H9 (cell line): ENCODE measurements at regions not wholly inside any gene's neighbourhood (a gene's known extent, or its start where the extent isn't known, plus 50 kb on each side); places are given as distances from the start of the nearest gene placed in this dataset.
"Not testable (repeated sequence)": the region's sequence is repeated elsewhere in the genome, so short reads cannot be mapped to it uniquely, and the experiment has no call there.

Experiments used
- DNase-seq: peaks from one replicate; pipeline ENCODE4 v3.0.0-alpha.2; 2017
- H2AFZ ChIP-seq: one replicate; pipeline ENCODE4 v1.6.1; 2013; ENCODE audit warnings: mild to moderate bottlenecking, low read length, control low read depth, moderate library complexity
- H2AK5ac ChIP-seq: 2 replicates; pipeline ENCODE4 v1.6.1; 2013; ENCODE audit warnings: low read length, control low read depth, mixed read lengths; ENCODE audit not compliant: insufficient read length
- H2BK120ac ChIP-seq: one replicate; pipeline ENCODE4 v1.6.1; 2013; ENCODE audit warnings: low read depth, mild to moderate bottlenecking, low read length, control low read depth, inconsistent platforms; ENCODE audit not compliant: poor library complexity, severe bottlenecking
- H2BK12ac ChIP-seq: 2 replicates; pipeline ENCODE4 v1.6.1; 2013; ENCODE audit warnings: low read length, control low read depth, mixed read lengths, low read depth; ENCODE audit not compliant: insufficient read length
- H2BK15ac ChIP-seq: 2 replicates; pipeline ENCODE4 v1.6.1; 2013; ENCODE audit warnings: low read depth, low read length, control low read depth
- H2BK20ac ChIP-seq: one replicate; pipeline ENCODE4 v1.6.1; 2013; ENCODE audit warnings: low read depth, mild to moderate bottlenecking, low read length, control low read depth, inconsistent platforms; ENCODE audit not compliant: poor library complexity, severe bottlenecking
- H2BK5ac ChIP-seq: 2 replicates; pipeline ENCODE4 v1.6.1; 2013; ENCODE audit warnings: low read length, control low read depth, mixed read lengths; ENCODE audit not compliant: insufficient read length
- H3K14ac ChIP-seq: 2 replicates; pipeline ENCODE4 v1.6.1; 2013; ENCODE audit warnings: low read length, control low read depth; ENCODE audit not compliant: insufficient read depth
- H3K18ac ChIP-seq: 2 replicates; pipeline ENCODE4 v1.6.1; 2013; ENCODE audit warnings: low read depth, mild to moderate bottlenecking, mixed read lengths, low read length, control low read depth; ENCODE audit not compliant: insufficient read length
- H3K23ac ChIP-seq: 2 replicates; pipeline ENCODE4 v1.6.1; 2013; ENCODE audit warnings: low read length, control low read depth, mixed read lengths, low read depth; ENCODE audit not compliant: insufficient read length
- H3K23me2 ChIP-seq: 2 replicates; pipeline ENCODE4 v1.6.1; 2013; ENCODE audit warnings: low read depth, mild to moderate bottlenecking, mixed read lengths, low read length, control low read depth; ENCODE audit not compliant: insufficient read length, poor library complexity, severe bottlenecking
- H3K27ac ChIP-seq: 2 replicates; pipeline ENCODE4 v1.5.1; 2013; ENCODE audit warnings: low read length, control low read depth, mixed read lengths, low read depth; ENCODE audit not compliant: insufficient read length
- H3K27me3 ChIP-seq: 2 replicates; pipeline ENCODE4 v1.6.1; 2013; ENCODE audit warnings: low read length, control low read depth, inconsistent platforms; ENCODE audit not compliant: insufficient read depth
- H3K4ac ChIP-seq: 2 replicates; pipeline ENCODE4 v1.6.1; 2013; ENCODE audit warnings: low read depth, mild to moderate bottlenecking, control low read depth, inconsistent platforms, low read length, moderate library complexity
- H3K4me1 ChIP-seq: 2 replicates; pipeline ENCODE4 v1.6.1; 2013; ENCODE audit warnings: low read length, control low read depth, inconsistent platforms; ENCODE audit not compliant: insufficient read depth
- H3K4me2 ChIP-seq: 2 replicates; pipeline ENCODE4 v1.6.1; 2013; ENCODE audit warnings: low read length, control low read depth, mixed read lengths; ENCODE audit not compliant: insufficient read length, insufficient read depth
- H3K56ac ChIP-seq: 2 replicates; pipeline ENCODE4 v1.6.1; 2013; ENCODE audit warnings: low read depth, mild to moderate bottlenecking, mixed read lengths, low read length, control low read depth; ENCODE audit not compliant: insufficient read length
- H3K79me1 ChIP-seq: 2 replicates; pipeline ENCODE4 v1.6.1; 2013; ENCODE audit warnings: low read depth, mild to moderate bottlenecking, moderate library complexity, low read length, control low read depth, inconsistent platforms; ENCODE audit not compliant: insufficient read depth, poor library complexity, severe bottlenecking
- H3K79me2 ChIP-seq: 2 replicates; pipeline ENCODE4 v1.6.1; 2013; ENCODE audit warnings: low read length, control low read depth, inconsistent platforms; ENCODE audit not compliant: insufficient read depth
- H3K9ac ChIP-seq: 2 replicates; pipeline ENCODE4 v1.6.1; 2013; ENCODE audit warnings: low read length, control low read depth, mixed read lengths; ENCODE audit not compliant: insufficient read length; ENCODE audit errors: extremely low read depth
- H3K9me3 ChIP-seq: one replicate; pipeline ENCODE4 v1.6.1; 2013; ENCODE audit warnings: low read depth, low read length, inconsistent platforms; ENCODE audit not compliant: control insufficient read depth
- H3T11ph ChIP-seq: one replicate; pipeline ENCODE4 v1.6.1; 2013; ENCODE audit warnings: mild to moderate bottlenecking, low read length, control low read depth, inconsistent platforms
- H4K20me1 ChIP-seq: one replicate; pipeline ENCODE4 v1.6.1; 2013; ENCODE audit not compliant: control insufficient read depth, insufficient read length, insufficient read depth
- H4K5ac ChIP-seq: 2 replicates; pipeline ENCODE4 v1.6.1; 2013; ENCODE audit warnings: low read depth, mild to moderate bottlenecking, mixed read lengths, low read length, control low read depth; ENCODE audit not compliant: insufficient read length
- H4K8ac ChIP-seq: replicated peaks from 2 replicates; pipeline ENCODE4 v1.6.1; 2013; ENCODE audit warnings: low read length, control low read depth, mixed read lengths, low read depth; ENCODE audit not compliant: insufficient read length
- H4K91ac ChIP-seq: 2 replicates; pipeline ENCODE4 v1.6.1; 2013; ENCODE audit warnings: low read depth, mild to moderate bottlenecking, moderate library complexity, mixed read lengths, low read length, control low read depth; ENCODE audit not compliant: insufficient read length
- H3K27ac Mint-ChIP-seq, 3 experiments: 2 replicates in 2 of 3; 3 replicates in 1 of 3; pipeline ENCODE4 v1.8.0; 2020 to 2021; ENCODE audit warnings: mixed read lengths in 3 of 3, mild to moderate bottlenecking in 1 of 3, moderate library complexity in 1 of 3
- H3K27me3 Mint-ChIP-seq: 2 replicates; pipeline ENCODE4 v1.8.0; 2021; ENCODE audit warnings: low read depth, mild to moderate bottlenecking, moderate library complexity, mixed read lengths
- H3K36me3 Mint-ChIP-seq, 3 experiments: 2 replicates in 2 of 3; 3 replicates in 1 of 3; pipeline ENCODE4 v1.8.0; 2020 to 2021; ENCODE audit warnings: low read depth in 3 of 3, mixed read lengths in 3 of 3; ENCODE audit not compliant: insufficient read depth in 1 of 3
- H3K4me1 Mint-ChIP-seq, 2 experiments: 2 replicates each; pipeline ENCODE4 v1.8.0; 2020; ENCODE audit warnings: mixed read lengths in 2 of 2
- H3K4me3 Mint-ChIP-seq, 2 experiments: 2 replicates in 1 of 2; 3 replicates in 1 of 2; pipeline ENCODE4 v1.8.0; 2020 to 2021; ENCODE audit warnings: mild to moderate bottlenecking in 2 of 2, mixed read lengths in 2 of 2, moderate library complexity in 1 of 2
- H3K9me3 Mint-ChIP-seq, 2 experiments: 2 replicates in 1 of 2; 3 replicates in 1 of 2; pipeline ENCODE4 v1.8.0; 2020; ENCODE audit warnings: mild to moderate bottlenecking in 2 of 2, mixed read lengths in 2 of 2, moderate library complexity in 1 of 2
- WGBS: extraction: QIAGEN DNeasy Blood & Tissue Kit; methylation state at CpG from one replicate; pipeline ENCODE4 v1.1.7; 2013; ENCODE audit warnings: missing lambda C conversion rate, low lambda C conversion rate, mixed read lengths; ENCODE audit not compliant: insufficient read length; ENCODE audit errors: extremely low coverage; 5-methylcytosine and 5-hydroxymethylcytosine counted together

- H2BK5ac ChIP-seq, H3K27ac ChIP-seq, H3K4me1 ChIP-seq, H3K27me3 Mint-ChIP-seq, H3K18ac ChIP-seq, H2AK5ac ChIP-seq, H2BK20ac ChIP-seq, H3K23ac ChIP-seq, H3K4ac ChIP-seq, H3K23me2 ChIP-seq, DNase-seq, H3K14ac ChIP-seq, H4K20me1 ChIP-seq, H3K4me3 Mint-ChIP-seq, H3K79me2 ChIP-seq, H3K27me3 ChIP-seq, H3K4me2 ChIP-seq, H4K5ac ChIP-seq, H3K27ac Mint-ChIP-seq, H3K56ac ChIP-seq, H4K8ac ChIP-seq, H2AFZ ChIP-seq, H2BK120ac ChIP-seq, H3K4me1 Mint-ChIP-seq, H3K9ac ChIP-seq, H2BK15ac ChIP-seq, H2BK12ac ChIP-seq, H3K79me1 ChIP-seq, H3T11ph ChIP-seq, H4K91ac ChIP-seq: not testable (repeated sequence)
- H3K9me3 Mint-ChIP-seq: peaks cover 80 to 84% of the 10 kb centered on the region in 2 experiments
- no CpG with 5 or more reads among the region's 12 CpGs for WGBS
- peaks cover 56% of the 10 kb centered on the region for H3K9me3 ChIP-seq
- peaks cover 9 to 25% (median 20%) of the 10 kb centered on the region in 3 experiments; a peak in 6 of 7 replicates for H3K36me3 Mint-ChIP-seq
Measured at GRCh38 chr9:65449886-65450610, 165.0 kb upstream of the FOXD4L5 start.
